Smooth muscle cell (in vitro differentiated cells): ENCODE measurements at regions not wholly inside any gene's neighbourhood (a gene's known extent, or its start where the extent isn't known, plus 50 kb on each side); places are given as distances from the start of the nearest gene placed in this dataset.

Experiments used
- DNase-seq: peaks from one replicate; lab custom pipeline; 2025; ENCODE audit not compliant: unreplicated experiment; lab: John Stamatoyannopoulos, UW
- H2AFZ ChIP-seq: fragments of 200-600 bp; sonication (generic); 2 replicates; pipeline ENCODE4 v1.6.0; 2016; ENCODE audit warnings: antibody characterized with exemption, low read depth, mild to moderate bottlenecking
- H3F3A ChIP-seq: fragments of 200-600 bp; sonication (generic); 2 replicates; pipeline ENCODE4 v1.6.0; 2017; ENCODE audit warnings: antibody characterized with exemption, low read depth
- H3K27ac ChIP-seq: fragments of 200-600 bp; sonication (generic); 2 replicates; pipeline ENCODE4 v1.5.1; 2016; ENCODE audit warnings: low read depth, mild to moderate bottlenecking
- H3K27me3 ChIP-seq: fragments of 200-600 bp; sonication (generic); 2 replicates; pipeline ENCODE4 v1.6.1; 2016; ENCODE audit warnings: low read depth, mild to moderate bottlenecking
- H3K36me3 ChIP-seq: fragments of 200-600 bp; sonication (generic); 2 replicates; pipeline ENCODE4 v1.5.1; 2016; ENCODE audit warnings: low read depth
- H3K4me1 ChIP-seq: fragments of 200-600 bp; sonication (generic); 2 replicates; pipeline ENCODE4 v1.5.1; 2016; ENCODE audit warnings: low read depth
- H3K4me2 ChIP-seq: fragments of 200-600 bp; sonication (generic); 2 replicates; pipeline ENCODE4 v1.6.0; 2016; ENCODE audit warnings: mild to moderate bottlenecking
- H3K4me3 ChIP-seq: fragments of 200-600 bp; sonication (generic); 2 replicates; pipeline ENCODE4 v1.5.1; 2016; ENCODE audit warnings: mild to moderate bottlenecking
- H3K79me2 ChIP-seq: fragments of 200-600 bp; sonication (generic); 2 replicates; pipeline ENCODE4 v1.6.0; 2016; ENCODE audit warnings: low read depth, mild to moderate bottlenecking
- H3K9ac ChIP-seq: fragments of 200-600 bp; sonication (generic); 2 replicates; pipeline ENCODE4 v1.6.0; 2016; ENCODE audit warnings: low read depth
- H3K9me3 ChIP-seq: fragments of 200-600 bp; sonication (generic); replicated peaks from 2 replicates; pipeline ENCODE4 v1.5.1; 2016; ENCODE audit warnings: low read depth
- H4K20me1 ChIP-seq: fragments of 200-600 bp; sonication (generic); 2 replicates; pipeline ENCODE4 v1.6.0; 2016; ENCODE audit warnings: low read depth
- WGBS: methylation state at CpG from one replicate; pipeline ENCODE4 v1.1.7; 2016; ENCODE audit warnings: low lambda C conversion rate; 5-methylcytosine and 5-hydroxymethylcytosine counted together
- TF ChIP-seq, protein P1 (sequence below): fragments of 200-600 bp; sonication (generic); IDR thresholded peaks from 2 replicates; pipeline ENCODE4 v1.5.1; 2017; ENCODE audit warnings: borderline replicate concordance, mild to moderate bottlenecking, antibody characterized with exemption; ENCODE audit not compliant: insufficient read depth, poor library complexity, severe bottlenecking

DNA sequence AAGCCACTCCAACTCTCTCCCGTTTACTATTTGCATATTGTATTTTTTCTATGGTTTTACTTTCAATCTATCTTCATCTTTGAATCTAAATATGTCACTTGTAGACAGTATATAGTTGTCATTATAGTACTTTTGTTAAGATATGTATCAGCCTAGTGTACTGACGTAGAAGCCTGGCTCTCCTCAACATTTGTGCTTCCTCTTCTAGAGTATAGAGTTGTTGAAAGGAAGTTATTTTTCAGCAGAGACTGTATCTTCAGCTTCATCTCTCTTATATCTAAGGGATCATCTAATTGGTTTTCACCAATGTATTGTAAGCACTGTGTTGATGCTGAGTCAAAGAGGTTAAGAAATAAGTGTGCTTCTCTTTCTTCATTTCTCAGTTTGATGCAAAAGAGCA lies 192.8 kb downstream of the LMO4 start:
- H3K79me2 ChIP-seq, result no peaks in the 10 kb centered on the region

DNA sequence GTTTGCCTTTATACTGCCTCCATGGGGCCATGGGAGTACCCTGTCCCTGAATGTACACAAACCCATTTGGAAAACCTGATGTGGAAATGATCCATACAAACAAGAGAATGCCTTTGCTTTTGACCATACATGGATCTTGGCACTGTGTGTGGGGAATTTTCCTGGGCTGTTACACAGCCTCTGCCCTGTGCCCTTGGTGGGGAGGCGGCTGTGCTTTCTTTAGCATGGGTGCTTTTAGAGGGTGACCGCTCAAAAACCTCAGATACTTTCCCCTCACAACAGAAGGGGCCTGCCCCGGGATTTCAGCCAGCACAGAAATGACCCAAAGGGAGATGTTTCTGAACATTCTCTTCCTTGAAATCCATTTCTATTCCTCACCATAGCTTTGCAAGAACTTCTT lies 194.8 kb downstream of the LMO4 start:
- H3F3A ChIP-seq, result no peaks in the 10 kb centered on the region
- TF ChIP-seq, protein P1, sequence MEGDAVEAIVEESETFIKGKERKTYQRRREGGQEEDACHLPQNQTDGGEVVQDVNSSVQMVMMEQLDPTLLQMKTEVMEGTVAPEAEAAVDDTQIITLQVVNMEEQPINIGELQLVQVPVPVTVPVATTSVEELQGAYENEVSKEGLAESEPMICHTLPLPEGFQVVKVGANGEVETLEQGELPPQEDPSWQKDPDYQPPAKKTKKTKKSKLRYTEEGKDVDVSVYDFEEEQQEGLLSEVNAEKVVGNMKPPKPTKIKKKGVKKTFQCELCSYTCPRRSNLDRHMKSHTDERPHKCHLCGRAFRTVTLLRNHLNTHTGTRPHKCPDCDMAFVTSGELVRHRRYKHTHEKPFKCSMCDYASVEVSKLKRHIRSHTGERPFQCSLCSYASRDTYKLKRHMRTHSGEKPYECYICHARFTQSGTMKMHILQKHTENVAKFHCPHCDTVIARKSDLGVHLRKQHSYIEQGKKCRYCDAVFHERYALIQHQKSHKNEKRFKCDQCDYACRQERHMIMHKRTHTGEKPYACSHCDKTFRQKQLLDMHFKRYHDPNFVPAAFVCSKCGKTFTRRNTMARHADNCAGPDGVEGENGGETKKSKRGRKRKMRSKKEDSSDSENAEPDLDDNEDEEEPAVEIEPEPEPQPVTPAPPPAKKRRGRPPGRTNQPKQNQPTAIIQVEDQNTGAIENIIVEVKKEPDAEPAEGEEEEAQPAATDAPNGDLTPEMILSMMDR, result no peak
- no peaks in the 10 kb centered on the region for H3K79me2 ChIP-seq
- no peaks in the 10 kb centered on the region for H3K4me1 ChIP-seq
- no peak for DNase-seq
- WGBS, result 89% methylated on average over 3 of the region's 3 CpGs
- no peak overlapping the region for H3K27ac ChIP-seq
- no peaks in the 10 kb centered on the region for H4K20me1 ChIP-seq
- H3K4me3 ChIP-seq, result no peak overlapping the region
- H3K4me2 ChIP-seq, result no peak overlapping the region
- no peaks in the 10 kb centered on the region for H3K36me3 ChIP-seq
- H3K27me3 ChIP-seq, result no peaks in the 10 kb centered on the region
- H3K9me3 ChIP-seq, result no peaks in the 10 kb centered on the region
- no peak overlapping the region for H3K9ac ChIP-seq
- peak overlapping the region; percentile 5 for H2AFZ ChIP-seq

More for the DNA sequence above, 192.8 kb downstream of the LMO4 start:
- 93% methylated on average over 2 of the region's 2 CpGs for WGBS
- Histone ChIP-seq H3K4me2 (no peak overlapping the region), H3K36me3 (no peaks in the 10 kb centered on the region), H3K27ac (no peak overlapping the region), H3K4me3 (no peak overlapping the region), H4K20me1 (no peaks in the 10 kb centered on the region), H2AFZ (no peak overlapping the region), H3K9me3 (no peaks in the 10 kb centered on the region), H3K9ac (no peak overlapping the region), H3K4me1 (no peaks in the 10 kb centered on the region), H3K27me3 (no peaks in the 10 kb centered on the region), H3F3A (no peaks in the 10 kb centered on the region)
- TF ChIP-seq, protein P1, result no peak
- no peak for DNase-seq

DNA sequence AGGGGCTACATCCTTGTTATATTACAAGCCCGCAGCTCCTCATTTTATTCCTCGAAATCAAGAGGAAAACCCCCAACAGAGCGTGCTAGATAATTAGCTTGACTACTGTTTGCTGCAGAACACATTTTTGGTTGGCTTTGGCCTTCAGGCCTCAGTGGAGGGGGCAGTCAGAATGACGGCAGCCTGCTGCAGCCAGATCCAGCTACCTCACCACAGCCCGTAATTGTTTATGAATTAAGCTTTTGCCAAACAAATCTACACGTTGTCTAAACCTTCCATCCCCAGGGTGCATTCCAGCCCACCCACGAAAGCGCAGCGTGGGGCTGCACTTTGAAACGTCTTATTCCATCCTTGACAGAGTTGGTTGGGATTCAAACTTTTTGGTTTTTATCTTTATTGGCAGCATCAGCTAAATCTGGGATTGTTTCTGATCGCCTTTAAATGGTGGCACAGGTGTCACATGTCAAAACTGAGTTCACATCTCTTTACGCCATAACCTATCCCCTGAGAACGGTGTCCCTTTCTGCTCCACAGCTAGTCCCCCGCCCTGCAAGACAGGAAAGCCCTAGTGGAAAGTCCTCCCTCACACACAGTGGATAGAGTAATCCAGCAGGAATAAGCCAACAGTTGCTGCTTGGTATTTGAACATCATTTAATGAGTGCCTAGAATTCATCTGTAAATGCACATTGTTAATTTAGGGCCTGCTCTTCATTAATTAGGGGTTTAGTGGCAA lies 195.5 kb downstream of the LMO4 start:
- H3K4me1 ChIP-seq, result no peaks in the 10 kb centered on the region
- no peak overlapping the region for H3K9ac ChIP-seq
- no peak overlapping the region for H3K27ac ChIP-seq
- no peaks in the 10 kb centered on the region for H4K20me1 ChIP-seq
- 69% methylated on average over 14 of the region's 14 CpGs for WGBS
- DNase-seq, result no peak
- H3F3A ChIP-seq, result no peaks in the 10 kb centered on the region
- TF ChIP-seq, protein P1, result no peak
- H3K36me3 ChIP-seq, result no peaks in the 10 kb centered on the region
- no peaks in the 10 kb centered on the region for H3K9me3 ChIP-seq
- peak overlapping the region; percentile 5 for H2AFZ ChIP-seq
- no peak overlapping the region for H3K4me3 ChIP-seq
- H3K4me2 ChIP-seq, result no peak overlapping the region
- H3K79me2 ChIP-seq, result no peaks in the 10 kb centered on the region
- no peaks in the 10 kb centered on the region for H3K27me3 ChIP-seq
